Neural progenitor cell (in vitro differentiated cells): ENCODE measurements at regions not wholly inside any gene's neighbourhood (a gene's known extent, or its start where the extent isn't known, plus 50 kb on each side); places are given as distances from the start of the nearest gene placed in this dataset.

Experiments
- DNase-seq: peaks from one replicate; pipeline ENCODE4 v3.0.0-alpha.2; 2016; ENCODE audit warnings: low spot score
- H2AFZ ChIP-seq: fragments of 200-600 bp; sonication (generic); replicated peaks from 2 replicates; pipeline ENCODE4 v1.6.1; 2016; ENCODE audit warnings: antibody characterized with exemption
- H3F3A ChIP-seq: fragments of 200-600 bp; sonication (generic); 2 replicates; pipeline ENCODE4 v1.6.1; 2016; ENCODE audit warnings: antibody characterized with exemption, low read depth
- H3K27ac ChIP-seq: fragments of 200-600 bp; sonication (generic); 2 replicates; pipeline ENCODE4 v1.5.1; 2016; ENCODE audit warnings: mild to moderate bottlenecking
- H3K27me3 ChIP-seq: fragments of 200-600 bp; sonication (generic); 2 replicates; pipeline ENCODE4 v1.6.1; 2016; ENCODE audit warnings: mild to moderate bottlenecking, moderate library complexity
- H3K36me3 ChIP-seq: fragments of 200-600 bp; sonication (generic); 2 replicates; pipeline ENCODE4 v1.5.1; 2016
- H3K4me1 ChIP-seq: fragments of 200-600 bp; sonication (generic); 2 replicates; pipeline ENCODE4 v1.6.1; 2016; ENCODE audit warnings: mixed run types
- H3K4me2 ChIP-seq: fragments of 200-600 bp; sonication (generic); 2 replicates; pipeline ENCODE4 v1.6.1; 2016
- H3K4me3 ChIP-seq: fragments of 200-600 bp; sonication (generic); 2 replicates; pipeline ENCODE4 v1.5.1; 2016
- H3K79me2 ChIP-seq: fragments of 200-600 bp; sonication (generic); 2 replicates; pipeline ENCODE4 v1.6.1; 2016; ENCODE audit warnings: low read depth
- H3K9ac ChIP-seq: fragments of 200-600 bp; sonication (generic); 2 replicates; pipeline ENCODE4 v1.6.1; 2016
- H3K9me3 ChIP-seq: fragments of 200-600 bp; sonication (generic); 2 replicates; pipeline ENCODE4 v1.5.1; 2016; ENCODE audit warnings: low read depth
- H4K20me1 ChIP-seq: fragments of 200-600 bp; sonication (generic); 2 replicates; pipeline ENCODE4 v1.6.1; 2016; ENCODE audit warnings: low read depth
- H3K27ac Mint-ChIP-seq: 3 replicates; pipeline ENCODE4 v1.8.0; 2021; ENCODE audit warnings: mixed read lengths
- H3K27me3 Mint-ChIP-seq: 2 replicates; pipeline ENCODE4 v1.8.0; 2022; ENCODE audit warnings: low read depth, mild to moderate bottlenecking, inconsistent platforms, moderate library complexity, mixed read lengths; ENCODE audit not compliant: insufficient read depth
- H3K36me3 Mint-ChIP-seq: 3 replicates; pipeline ENCODE4 v1.8.0; 2021; ENCODE audit warnings: mixed read lengths
- H3K4me1 Mint-ChIP-seq: 3 replicates; pipeline ENCODE4 v1.8.0; 2021; ENCODE audit warnings: mixed read lengths
- H3K4me3 Mint-ChIP-seq: 3 replicates; pipeline ENCODE4 v1.8.0; 2021; ENCODE audit warnings: mild to moderate bottlenecking, moderate library complexity, mixed read lengths
- H3K9me3 Mint-ChIP-seq: 3 replicates; pipeline ENCODE4 v1.8.0; 2020; ENCODE audit warnings: mixed read lengths
- CTCF ChIP-seq: fragments of 200-600 bp; sonication (generic); IDR thresholded peaks from 2 replicates; pipeline ENCODE4 v1.5.1; 2017; ENCODE audit warnings: antibody characterized with exemption, mild to moderate bottlenecking
- EZH2 ChIP-seq: fragments of 200-600 bp; sonication (generic); IDR thresholded peaks from 2 replicates; pipeline ENCODE4 v1.6.1; 2017; ENCODE audit warnings: antibody characterized with exemption, mild to moderate bottlenecking, moderate library complexity
- EZH2phosphoT487 ChIP-seq: fragments of 200-600 bp; sonication (generic); IDR thresholded peaks from 2 replicates; pipeline ENCODE4 v1.6.1; 2017; ENCODE audit warnings: antibody characterized with exemption

GRCh38 chr13:99909097-99909835, 62.3 kb downstream of the ZIC5 start:
- Histone ChIP-seq H3K9ac (no peak overlapping the region), H4K20me1 (no peaks in the 10 kb centered on the region), H3K36me3 (no peaks in the 10 kb centered on the region), H3F3A (peaks cover 41% of the 10 kb centered on the region), H3K4me3 (no peak overlapping the region), H2AFZ (no peak overlapping the region), H3K27ac (no peak overlapping the region), H3K4me2 (no peak overlapping the region), H3K4me1 (peaks cover 43% of the 10 kb centered on the region), H3K9me3 (no peaks in the 10 kb centered on the region), H3K79me2 (no peaks in the 10 kb centered on the region), H3K27me3 (no peaks in the 10 kb centered on the region)
- peaks cover 68% of the 10 kb centered on the region for H3K4me1 Mint-ChIP-seq
- peaks cover 6% of the 10 kb centered on the region for H3K36me3 Mint-ChIP-seq
- no peak for TF ChIP-seq EZH2
- no peak for TF ChIP-seq EZH2phosphoT487
- TF ChIP-seq CTCF = no peak
- no peak overlapping the region for H3K27ac Mint-ChIP-seq
- peaks cover 3% of the 10 kb centered on the region for H3K27me3 Mint-ChIP-seq
- H3K4me3 Mint-ChIP-seq = no peak overlapping the region
- no peak for DNase-seq
- peaks cover 2% of the 10 kb centered on the region for H3K9me3 Mint-ChIP-seq

- TF ChIP-seq CTCF (no peak), EZH2 (no peak), EZH2phosphoT487 (no peak)
- no peak overlapping the region for H3K4me3 Mint-ChIP-seq
- H4K20me1 ChIP-seq = no peaks in the 10 kb centered on the region
- DNase-seq = no peak
- no peak overlapping the region for H3K9ac ChIP-seq
- no peak overlapping the region for H3K4me3 ChIP-seq
- peaks cover 2% of the 10 kb centered on the region for H3K9me3 Mint-ChIP-seq
- peaks cover 8% of the 10 kb centered on the region for H3K36me3 Mint-ChIP-seq
- H3K36me3 ChIP-seq = no peaks in the 10 kb centered on the region
- no peaks in the 10 kb centered on the region for H3K79me2 ChIP-seq
- peaks cover 3% of the 10 kb centered on the region for H3K27me3 Mint-ChIP-seq
- no peak overlapping the region for H2AFZ ChIP-seq
- no peaks in the 10 kb centered on the region for H3K9me3 ChIP-seq
- H3K27me3 ChIP-seq = no peaks in the 10 kb centered on the region
- H3K4me1 ChIP-seq = peaks cover 46% of the 10 kb centered on the region
- no peak overlapping the region for H3K4me2 ChIP-seq
- H3K27ac ChIP-seq = no peak overlapping the region
- peaks cover 71% of the 10 kb centered on the region for H3K4me1 Mint-ChIP-seq
- H3F3A ChIP-seq = peaks cover 39% of the 10 kb centered on the region
- peak overlapping the region; percentile 78 for H3K27ac Mint-ChIP-seq
Observed at GRCh38 chr13:99908140-99908803, 63.3 kb downstream of the ZIC5 start.

GRCh38 chr13:99907627-99908026, 63.9 kb downstream of the ZIC5 start:
- Histone ChIP-seq H2AFZ (no peak overlapping the region), H3K4me1 (peaks cover 47% of the 10 kb centered on the region), H3K4me2 (no peak overlapping the region), H3K79me2 (no peaks in the 10 kb centered on the region), H3K4me3 (no peak overlapping the region), H3F3A (peaks cover 41% of the 10 kb centered on the region), H4K20me1 (no peaks in the 10 kb centered on the region), H3K27ac (no peak overlapping the region), H3K27me3 (no peaks in the 10 kb centered on the region), H3K36me3 (no peaks in the 10 kb centered on the region), H3K9me3 (no peaks in the 10 kb centered on the region), H3K9ac (no peak overlapping the region)
- Mint-ChIP-seq H3K4me1 (peaks cover 74% of the 10 kb centered on the region), H3K4me3 (no peak overlapping the region), H3K9me3 (peaks cover 2% of the 10 kb centered on the region), H3K36me3 (peaks cover 8% of the 10 kb centered on the region), H3K27ac (no peak overlapping the region), H3K27me3 (peaks cover 3% of the 10 kb centered on the region)
- TF ChIP-seq CTCF (no peak), EZH2 (no peak), EZH2phosphoT487 (no peak)
- DNase-seq = no peak
